Natural killer cell (primary cell): ENCODE measurements at regions not wholly inside any gene's neighbourhood (a gene's known extent, or its start where the extent isn't known, plus 50 kb on each side); places are given as distances from the start of the nearest gene placed in this dataset.

Experiments used
- ATAC-seq, 3 donors: fragments of 150-1000 bp in 2 of 3; fragments of 200-7000 bp in 1 of 3; cut with Tn5 transposase; 1 replicate in 1 of 3; 2 replicates in 2 of 3; pipeline ENCODE4 v1.10.0; 2021; ENCODE audit warnings: mild to moderate bottlenecking in 2 of 3, moderate library complexity in 2 of 3
- DNase-seq, 2 donors: peaks; one replicate each; pipeline versions ENCODE4 v3.0.0 to v3.0.0-alpha.2; 2013 to 2021; ENCODE audit warnings: mixed read lengths in 1 of 2
- H3K27ac ChIP-seq: one replicate; pipeline ENCODE4 v1.5.1; 2013; ENCODE audit warnings: mild to moderate bottlenecking, low read length
- H3K27me3 ChIP-seq: one replicate; pipeline ENCODE4 v1.6.1; 2013; ENCODE audit warnings: low read length; ENCODE audit not compliant: control insufficient read depth, insufficient read depth
- H3K36me3 ChIP-seq: one replicate; pipeline ENCODE4 v1.6.1; 2013; ENCODE audit warnings: low read length; ENCODE audit not compliant: control insufficient read depth, insufficient read depth
- H3K4me1 ChIP-seq: one replicate; pipeline ENCODE4 v1.6.1; 2013; ENCODE audit warnings: low read length; ENCODE audit not compliant: control insufficient read depth, insufficient read depth
- H3K4me3 ChIP-seq: one replicate; pipeline ENCODE4 v1.5.1; 2013; ENCODE audit warnings: low read length
- H3K9me3 ChIP-seq: one replicate; pipeline ENCODE4 v1.6.1; 2013; ENCODE audit warnings: low read length; ENCODE audit not compliant: control insufficient read depth, insufficient read depth
- H3K27ac Mint-ChIP-seq, 2 donors: one replicate each; pipeline ENCODE4 v1.8.0; 2022; ENCODE audit warnings: mild to moderate bottlenecking in 2 of 2, mixed read lengths in 2 of 2, moderate library complexity in 1 of 2
- H3K27me3 Mint-ChIP-seq, 2 donors: one replicate each; pipeline ENCODE4 v1.8.0; 2022; ENCODE audit warnings: low read depth in 2 of 2, mixed read lengths in 2 of 2
- H3K36me3 Mint-ChIP-seq: one replicate; pipeline ENCODE4 v1.8.0; 2022; ENCODE audit warnings: mixed read lengths
- H3K4me1 Mint-ChIP-seq, 2 donors: one replicate each; pipeline ENCODE4 v1.8.0; 2022; ENCODE audit warnings: mixed read lengths in 2 of 2
- H3K4me3 Mint-ChIP-seq: one replicate; pipeline ENCODE4 v1.8.0; 2022; ENCODE audit warnings: mild to moderate bottlenecking, moderate library complexity, mixed read lengths
- H3K9me3 Mint-ChIP-seq, 2 donors: one replicate each; pipeline ENCODE4 v1.8.0; 2022; ENCODE audit warnings: mixed read lengths in 2 of 2
- WGBS: methylation state at CpG from one replicate; pipeline ENCODE4 v1.1.7; 2013; ENCODE audit warnings: missing lambda C conversion rate; ENCODE audit not compliant: insufficient coverage; 5-methylcytosine and 5-hydroxymethylcytosine counted together
- intact Hi-C: fragments of 100-400 bp; cut with micrococcal nuclease; formaldehyde crosslinking; loops from one replicate; pipeline ENCODE4 v1.14.2; 2022
- TF ChIP-seq, protein P1 (sequence below): fragments of 200-600 bp; IDR thresholded peaks from one replicate; pipeline ENCODE4 v1.8.0; 2022; ENCODE audit warnings: antibody characterized with exemption

DNA sequence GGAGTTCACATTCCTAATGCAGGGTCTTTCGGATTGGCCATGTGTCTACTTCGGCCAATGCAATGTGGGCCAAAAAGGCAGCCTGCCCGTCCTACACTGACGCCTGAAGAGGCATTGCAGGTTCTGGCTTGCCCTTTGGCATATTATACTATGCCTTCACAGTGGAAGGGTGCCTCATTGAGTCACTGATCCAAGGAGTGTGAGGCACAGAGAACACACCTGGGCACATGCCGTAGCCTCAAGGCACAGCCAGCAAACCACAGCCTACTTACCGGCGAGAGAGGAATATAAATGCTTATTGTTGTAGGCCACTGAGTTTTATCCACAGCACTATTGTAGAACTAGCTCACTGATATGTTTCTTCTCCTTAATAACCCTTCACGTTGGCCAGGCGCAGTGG is 409.6 kb downstream of the GADD45G start:
- Histone ChIP-seq H3K9me3 (no peaks in the 10 kb centered on the region), H3K4me3 (no peak overlapping the region), H3K27me3 (no peaks in the 10 kb centered on the region), H3K27ac (no peak overlapping the region), H3K4me1 (peaks cover 15% of the 10 kb centered on the region), H3K36me3 (no peaks in the 10 kb centered on the region)
- intact Hi-C loops = no loop called here
- WGBS = 93% methylated on average over 9 of the region's 9 CpGs
- H3K27me3 Mint-ChIP-seq = peaks cover 13 to 36% of the 10 kb centered on the region in 2 donors
- H3K27ac Mint-ChIP-seq = no peak overlapping the region
- ATAC-seq (no peak), DNase-seq (no peak)
- H3K36me3 Mint-ChIP-seq = no peaks in the 10 kb centered on the region
- H3K9me3 Mint-ChIP-seq = no peaks in the 10 kb centered on the region
- peaks cover 6 to 7% of the 10 kb centered on the region in 2 donors for H3K4me1 Mint-ChIP-seq
- H3K4me3 Mint-ChIP-seq = no peak overlapping the region
- TF ChIP-seq, protein P1, sequence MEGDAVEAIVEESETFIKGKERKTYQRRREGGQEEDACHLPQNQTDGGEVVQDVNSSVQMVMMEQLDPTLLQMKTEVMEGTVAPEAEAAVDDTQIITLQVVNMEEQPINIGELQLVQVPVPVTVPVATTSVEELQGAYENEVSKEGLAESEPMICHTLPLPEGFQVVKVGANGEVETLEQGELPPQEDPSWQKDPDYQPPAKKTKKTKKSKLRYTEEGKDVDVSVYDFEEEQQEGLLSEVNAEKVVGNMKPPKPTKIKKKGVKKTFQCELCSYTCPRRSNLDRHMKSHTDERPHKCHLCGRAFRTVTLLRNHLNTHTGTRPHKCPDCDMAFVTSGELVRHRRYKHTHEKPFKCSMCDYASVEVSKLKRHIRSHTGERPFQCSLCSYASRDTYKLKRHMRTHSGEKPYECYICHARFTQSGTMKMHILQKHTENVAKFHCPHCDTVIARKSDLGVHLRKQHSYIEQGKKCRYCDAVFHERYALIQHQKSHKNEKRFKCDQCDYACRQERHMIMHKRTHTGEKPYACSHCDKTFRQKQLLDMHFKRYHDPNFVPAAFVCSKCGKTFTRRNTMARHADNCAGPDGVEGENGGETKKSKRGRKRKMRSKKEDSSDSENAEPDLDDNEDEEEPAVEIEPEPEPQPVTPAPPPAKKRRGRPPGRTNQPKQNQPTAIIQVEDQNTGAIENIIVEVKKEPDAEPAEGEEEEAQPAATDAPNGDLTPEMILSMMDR = no peak

DNA sequence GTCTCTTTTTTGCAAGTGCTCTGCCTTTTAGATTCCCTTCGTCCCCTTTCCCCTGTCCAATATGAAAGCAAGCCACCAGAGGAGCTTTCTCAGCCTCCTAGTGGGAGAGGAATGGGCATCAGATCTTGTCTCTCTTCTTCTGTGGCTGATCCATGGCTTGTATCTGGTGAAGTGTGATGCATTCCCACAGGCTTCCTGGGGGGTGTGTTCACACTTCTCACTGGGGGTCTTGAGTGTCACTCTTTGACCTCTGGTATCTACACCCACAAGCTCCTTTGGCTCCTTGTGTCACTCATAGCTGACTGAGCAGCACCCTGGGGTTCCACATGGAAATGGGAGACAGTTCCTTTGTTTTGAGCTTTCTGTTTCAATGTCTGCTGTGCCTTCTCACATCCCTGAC is 411.5 kb downstream of the GADD45G start:
- Mint-ChIP-seq H3K4me3 (no peak overlapping the region), H3K27me3 (peaks cover 13 to 44% of the 10 kb centered on the region in 2 donors), H3K36me3 (no peaks in the 10 kb centered on the region), H3K4me1 (peaks cover 6 to 7% of the 10 kb centered on the region in 2 donors), H3K9me3 (no peaks in the 10 kb centered on the region), H3K27ac (no peak overlapping the region)
- Histone ChIP-seq H3K4me3 (no peak overlapping the region), H3K27me3 (no peaks in the 10 kb centered on the region), H3K9me3 (no peaks in the 10 kb centered on the region), H3K27ac (no peak overlapping the region), H3K4me1 (peaks cover 8% of the 10 kb centered on the region), H3K36me3 (no peaks in the 10 kb centered on the region)
- WGBS = no CpG with 5 or more reads among the region's 1 CpG
- DNase-seq (no peak), ATAC-seq (no peak)
- intact Hi-C loops = no loop called here
- TF ChIP-seq, protein P1 = no peak

DNA sequence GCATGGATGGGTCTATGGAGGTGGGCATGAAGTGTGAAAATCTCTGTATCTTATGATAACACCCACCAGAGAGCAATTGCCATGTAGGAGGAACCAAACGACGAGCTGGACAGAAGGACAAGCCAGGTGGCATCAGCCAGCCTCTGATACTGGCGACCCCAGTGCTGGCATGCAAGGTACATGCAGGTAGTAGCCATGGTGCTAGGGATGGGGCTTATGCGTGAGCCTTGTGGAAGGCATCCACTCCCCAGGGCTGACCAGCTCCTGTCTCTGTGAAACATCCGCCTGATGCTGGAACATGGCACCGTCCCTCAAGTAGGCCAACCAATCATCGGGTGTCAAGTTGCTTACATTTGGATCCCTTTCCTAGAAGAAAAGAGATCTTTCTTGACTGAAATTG is 412.9 kb downstream of the GADD45G start:
- 97% methylated on average over 7 of the region's 7 CpGs for WGBS
- no peak for ATAC-seq
- intact Hi-C loops = no loop called here

DNA sequence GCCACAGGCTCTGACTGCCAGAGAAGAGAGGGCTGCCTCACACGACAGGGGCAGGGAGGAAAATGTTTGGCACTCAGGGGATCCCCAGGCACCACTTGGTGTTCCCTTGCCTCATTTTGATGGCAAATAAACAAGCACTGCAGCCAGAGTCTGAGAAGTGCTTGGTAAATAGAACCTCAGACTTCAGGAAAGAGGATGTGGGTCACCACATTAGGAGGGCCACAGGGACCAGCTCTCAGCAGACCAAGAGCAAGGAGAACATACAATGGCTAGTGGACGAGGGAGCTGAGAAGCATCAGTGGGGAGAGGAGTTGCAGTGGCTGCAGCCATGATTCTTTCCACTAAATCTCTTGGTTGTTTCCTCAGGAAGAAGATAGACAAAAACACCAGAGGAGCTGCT is 413.9 kb downstream of the GADD45G start:
- ATAC-seq = no peak
- 7% methylated on average over 2 of the region's 2 CpGs for WGBS
- TF ChIP-seq, protein P1 = no peak

More for the DNA sequence above, 412.9 kb downstream of the GADD45G start:
- Histone ChIP-seq H3K4me1 (peaks cover 8% of the 10 kb centered on the region), H3K9me3 (peaks cover 2% of the 10 kb centered on the region), H3K36me3 (no peaks in the 10 kb centered on the region), H3K27me3 (no peaks in the 10 kb centered on the region), H3K27ac (no peak overlapping the region), H3K4me3 (no peak overlapping the region)
- Mint-ChIP-seq H3K36me3 (no peaks in the 10 kb centered on the region), H3K4me1 (peaks cover 6 to 7% of the 10 kb centered on the region in 2 donors), H3K27me3 (peaks cover 13 to 53% of the 10 kb centered on the region in 2 donors), H3K27ac (no peak overlapping the region), H3K9me3 (no peaks in the 10 kb centered on the region), H3K4me3 (no peak overlapping the region)
- TF ChIP-seq, protein P1 = no peak
- no peak for DNase-seq

More for the DNA sequence above, 413.9 kb downstream of the GADD45G start:
- Histone ChIP-seq H3K36me3 (no peaks in the 10 kb centered on the region), H3K4me3 (no peak overlapping the region), H3K27ac (no peak overlapping the region), H3K9me3 (peaks cover 2% of the 10 kb centered on the region), H3K4me1 (peaks cover 14% of the 10 kb centered on the region), H3K27me3 (no peaks in the 10 kb centered on the region)
- DNase-seq = no peak
- no peaks in the 10 kb centered on the region for H3K9me3 Mint-ChIP-seq
- peaks cover 6 to 7% of the 10 kb centered on the region in 2 donors for H3K4me1 Mint-ChIP-seq
- intact Hi-C loops = no loop called here
- H3K4me3 Mint-ChIP-seq = no peak overlapping the region
- H3K27me3 Mint-ChIP-seq = peaks cover 13 to 50% of the 10 kb centered on the region in 2 donors
- no peaks in the 10 kb centered on the region for H3K36me3 Mint-ChIP-seq
- no peak overlapping the region for H3K27ac Mint-ChIP-seq
